H1 (cell line): ENCODE measurements at regions not wholly inside any gene's neighbourhood (a gene's known extent, or its start where the extent isn't known, plus 50 kb on each side); places are given as distances from the start of the nearest gene placed in this dataset.
"Not testable (repeated sequence)": the region's sequence is repeated elsewhere in the genome, so short reads cannot be mapped to it uniquely, and the experiment has no call there.

Source experiments
- CEBPB ChIP-seq: IDR thresholded peaks from 2 replicates; pipeline ENCODE4 v1.6.1; 2012; ENCODE audit warnings: low read depth, low read length
- CTBP2 ChIP-seq: IDR thresholded peaks from 2 replicates; pipeline ENCODE4 v1.7.0; 2011; ENCODE audit warnings: borderline replicate concordance, mild to moderate bottlenecking, moderate library complexity, mixed read lengths, low read length; ENCODE audit not compliant: insufficient read depth, insufficient read length
- EZH2 ChIP-seq: fragments of 200-600 bp; sonication (generic); IDR thresholded peaks from 2 replicates; pipeline ENCODE4 v1.7.1; 2012; ENCODE audit warnings: low read depth, mild to moderate bottlenecking, moderate library complexity, low read length, inconsistent platforms; ENCODE audit not compliant: severe bottlenecking
- PHF8 ChIP-seq: fragments of 200-600 bp; sonication (generic); conservative IDR thresholded peaks from 2 replicates; pipeline ENCODE4 v1.7.1; 2012; ENCODE audit warnings: low read depth, mild to moderate bottlenecking, inconsistent platforms, low read length, moderate library complexity
- POLR2AphosphoS5 ChIP-seq: IDR thresholded peaks from 2 replicates; pipeline ENCODE4 v1.6.1; 2011; ENCODE audit warnings: low read depth, low read length
- SP1 ChIP-seq: IDR thresholded peaks from 2 replicates; pipeline ENCODE4 v1.6.1; 2011; ENCODE audit warnings: low read depth, low read length

- not testable (repeated sequence) for TF ChIP-seq CTBP2, POLR2AphosphoS5, CEBPB, PHF8, EZH2, SP1
Observed at GRCh38 chr18:71294201-71294600, 1005.4 kb downstream of the SOCS6 start.
